GM18507 (cell line): ENCODE measurements at regions not wholly inside any gene's neighbourhood (a gene's known extent, or its start where the extent isn't known, plus 50 kb on each side); places are given as distances from the start of the nearest gene placed in this dataset.
A peak's percentile ranks its signal among the peaks of the same experiment; 100 is the strongest.

Experiments
- DNase-seq: peaks from one replicate; pipeline ENCODE4 v3.0.0; 2011; ENCODE audit warnings: low read depth; ENCODE audit not compliant: insufficient read length; ENCODE audit errors: extremely low spot score
- FAIRE-seq: peaks from 2 replicates; lab custom pipeline; 2011; peaks lifted over from hg19 to GRCh38; lab: Jason Lieb, UNC

DNA sequence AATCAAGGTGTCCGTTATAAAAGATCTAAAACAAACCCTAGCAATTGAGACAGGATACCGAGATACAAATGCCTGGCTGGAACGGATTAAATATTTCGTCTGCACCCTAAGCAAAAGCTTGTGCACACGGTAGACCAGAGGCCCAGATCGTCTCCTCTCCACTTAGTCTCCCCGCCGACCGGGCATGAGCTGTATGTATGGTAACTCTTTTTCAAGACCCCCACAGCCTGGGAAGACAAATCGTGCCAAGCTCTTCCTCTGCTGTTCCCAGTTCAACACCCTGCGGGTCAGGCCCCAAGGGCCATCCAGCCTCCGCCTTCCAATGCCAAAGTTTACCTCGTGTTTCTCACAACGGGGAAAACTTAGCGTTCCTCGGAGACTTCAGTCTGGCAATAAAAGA lies 285.7 kb upstream of the GALNT17 start:
- FAIRE-seq (no peak), DNase-seq (no peak)

DNA sequence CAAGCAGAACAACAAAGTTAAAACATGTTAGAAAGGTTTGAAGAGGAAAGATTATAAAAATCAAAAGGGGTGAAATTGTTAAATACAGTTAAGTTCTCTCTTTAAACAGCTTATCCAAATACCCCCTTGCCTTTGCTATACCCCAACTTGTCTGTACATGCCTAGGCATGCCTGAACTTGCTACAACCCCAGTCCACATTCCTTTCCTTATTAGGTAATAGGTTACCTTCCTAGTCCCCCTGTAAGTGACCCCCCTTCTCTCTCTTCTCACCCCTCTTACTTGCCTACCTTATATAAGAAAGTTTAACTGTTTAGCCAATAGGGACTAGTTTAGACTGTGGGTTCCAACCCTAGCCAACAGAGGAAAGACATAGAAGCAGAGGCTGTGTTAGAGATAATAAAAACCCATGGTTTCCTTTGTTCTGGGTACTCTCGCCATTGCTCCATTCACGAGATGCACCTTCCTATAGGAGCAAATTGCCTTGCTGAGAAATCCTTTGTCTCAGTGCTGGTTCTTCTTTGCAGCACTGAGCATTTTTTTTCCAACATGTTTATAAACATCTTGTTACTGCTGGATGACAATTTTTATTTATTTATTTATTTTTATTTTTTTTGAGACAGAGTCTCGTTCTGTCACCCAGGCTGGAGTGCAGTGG lies 282.2 kb upstream of the GALNT17 start:
- FAIRE-seq (no peak), DNase-seq (no peak)

DNA sequence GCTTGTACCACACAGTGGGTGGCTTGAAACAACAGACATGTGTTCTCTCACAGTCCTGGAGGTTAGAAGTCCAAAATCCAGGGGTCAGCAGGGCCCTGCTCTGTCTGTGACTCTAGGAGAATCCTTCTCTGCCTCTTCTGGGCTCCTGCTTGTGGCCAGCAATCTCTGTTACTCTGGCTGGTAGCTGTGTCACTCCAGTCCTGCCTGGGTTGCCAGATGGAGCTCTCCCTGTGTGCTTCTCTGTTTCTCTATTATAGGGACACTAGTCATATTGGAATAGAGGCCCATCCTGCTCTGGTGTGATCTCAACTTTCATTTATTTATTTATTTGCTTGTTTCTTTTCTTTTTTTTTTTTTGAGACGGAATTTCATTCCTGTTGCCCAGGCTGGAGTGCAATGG lies 276.6 kb upstream of the GALNT17 start:
- no peak for FAIRE-seq
- DNase-seq, result no peak

DNA sequence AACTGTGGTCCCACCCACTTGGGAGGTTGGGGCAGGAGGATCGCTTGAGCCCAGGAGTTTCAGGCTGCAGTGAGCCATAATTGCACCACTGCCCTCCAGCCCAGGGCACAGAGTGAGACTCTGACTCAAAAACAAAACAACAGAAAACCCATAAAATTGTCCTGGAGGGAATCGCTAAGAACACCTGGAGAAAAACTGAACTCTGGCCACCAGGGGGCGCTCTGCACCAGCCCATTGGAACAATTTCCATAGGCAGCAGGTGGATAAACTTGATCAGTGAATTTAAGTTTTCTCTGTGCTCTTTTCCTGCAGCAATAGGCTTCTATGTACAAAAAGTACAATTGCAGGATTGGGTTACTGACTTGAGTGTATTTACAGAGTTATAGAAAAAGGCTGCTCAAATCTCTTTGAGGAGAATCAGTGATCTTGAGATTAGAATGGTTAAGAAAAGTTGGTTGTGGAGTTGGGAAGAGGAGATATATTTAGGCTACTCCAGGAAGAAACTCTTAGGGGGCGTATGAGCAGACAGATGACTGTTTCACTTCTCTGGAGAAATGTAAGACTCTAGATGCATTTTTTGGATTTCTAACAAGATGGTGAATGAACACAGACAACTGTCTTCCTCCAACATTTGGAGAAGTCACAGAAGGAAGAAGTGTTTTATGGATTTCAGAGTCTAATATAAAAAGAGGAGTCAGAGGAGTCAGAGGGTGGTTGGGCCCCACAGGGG lies 274.9 kb upstream of the GALNT17 start:
- peak; percentile 81 for FAIRE-seq
- peak; percentile 23 for DNase-seq

DNA sequence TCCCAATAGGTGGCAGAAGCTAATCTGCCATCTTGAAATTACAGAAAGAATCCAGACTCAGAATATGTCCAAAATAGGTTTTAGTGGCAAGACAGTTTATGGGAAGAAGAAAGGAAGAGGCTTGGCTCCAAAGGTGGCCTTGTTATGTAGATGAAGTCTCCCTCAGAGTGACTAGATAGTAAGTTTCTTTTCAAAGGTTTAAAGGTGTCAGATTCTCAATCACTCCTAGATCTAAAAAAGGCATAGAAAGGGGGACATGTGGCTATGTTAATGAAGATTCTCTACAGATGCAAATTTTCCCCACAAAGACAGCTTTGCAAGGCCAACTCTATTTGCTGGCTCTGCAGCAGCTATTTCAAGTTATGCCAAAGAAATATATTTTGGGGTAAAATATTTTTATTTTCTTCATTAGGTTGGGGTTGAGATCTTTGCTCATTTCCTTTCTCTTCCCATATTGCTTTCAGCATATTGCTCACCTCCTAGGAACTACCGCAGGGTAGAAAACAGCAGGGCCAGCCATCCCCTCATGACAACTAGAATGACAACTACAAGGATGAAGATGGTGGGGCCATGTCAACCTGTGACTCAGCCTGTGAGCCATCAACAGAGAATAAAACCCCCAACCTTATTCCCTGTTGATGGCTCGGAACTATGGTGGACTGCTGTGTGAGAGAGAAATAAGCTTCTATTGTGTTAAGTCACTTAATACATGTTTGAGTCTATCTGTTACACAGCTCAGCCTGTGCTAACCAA lies 274.0 kb upstream of the GALNT17 start:
- no peak for FAIRE-seq
- no peak for DNase-seq

DNA sequence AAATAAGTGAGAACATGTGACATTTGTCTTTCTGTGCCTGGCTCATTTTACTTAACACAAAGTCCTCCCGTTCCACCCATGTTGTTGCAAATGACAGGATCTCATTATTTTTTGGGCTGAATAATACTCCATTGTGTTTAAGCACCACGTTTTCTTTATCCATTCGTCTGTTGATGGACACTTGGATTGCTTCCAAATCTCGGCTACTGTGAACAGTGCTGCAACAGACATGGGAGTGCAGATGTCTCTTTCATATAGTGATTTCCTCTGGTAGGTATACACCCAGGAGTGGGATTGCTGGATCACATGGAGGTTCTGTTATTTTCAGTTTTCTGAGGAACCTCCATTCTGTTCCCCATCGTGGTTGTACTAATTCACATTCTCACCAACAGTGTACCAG lies 264.4 kb upstream of the GALNT17 start:
- no peak for FAIRE-seq
- DNase-seq, result no peak

DNA sequence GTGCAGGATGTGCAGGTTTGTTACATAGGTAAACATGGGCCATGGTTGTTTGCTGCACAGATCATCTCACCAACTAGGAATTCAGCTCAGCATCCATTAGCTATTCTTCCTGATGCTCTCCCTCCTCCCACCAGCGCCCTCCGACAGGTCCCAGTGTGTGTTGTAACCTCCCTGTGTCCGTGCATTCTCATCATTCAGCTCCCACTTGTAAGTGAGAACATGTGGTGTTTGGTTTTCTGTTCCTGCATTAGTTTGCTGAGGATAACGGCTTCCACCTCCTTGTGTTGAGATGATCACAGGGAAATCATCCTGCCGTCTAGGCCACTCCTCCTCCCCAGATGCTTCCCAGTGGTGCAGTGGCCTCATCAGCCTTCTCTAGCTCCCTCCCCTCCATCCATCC lies 261.6 kb upstream of the GALNT17 start:
- no peak for DNase-seq
- FAIRE-seq, result no peak

DNA sequence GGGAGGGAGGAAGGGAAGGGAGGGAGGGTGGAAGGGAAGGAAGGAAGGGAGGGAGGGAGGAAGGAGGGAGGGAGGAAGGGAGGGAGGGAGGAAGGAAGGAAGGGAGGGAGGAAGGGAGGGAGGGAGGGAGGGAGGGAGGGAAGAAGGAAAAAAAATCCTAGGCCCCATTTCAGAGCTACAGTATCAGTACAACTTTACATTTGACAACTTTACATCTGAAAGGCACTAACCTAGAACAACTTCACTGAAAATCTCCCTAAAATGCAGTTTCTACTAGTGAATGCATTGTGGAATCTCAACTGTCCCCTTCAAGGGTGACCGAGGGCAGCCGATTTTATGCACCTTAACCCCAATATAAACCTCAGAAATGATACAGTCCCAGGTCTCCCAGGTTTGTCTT lies 259.8 kb upstream of the GALNT17 start:
- DNase-seq (no peak), FAIRE-seq (no peak)

DNA sequence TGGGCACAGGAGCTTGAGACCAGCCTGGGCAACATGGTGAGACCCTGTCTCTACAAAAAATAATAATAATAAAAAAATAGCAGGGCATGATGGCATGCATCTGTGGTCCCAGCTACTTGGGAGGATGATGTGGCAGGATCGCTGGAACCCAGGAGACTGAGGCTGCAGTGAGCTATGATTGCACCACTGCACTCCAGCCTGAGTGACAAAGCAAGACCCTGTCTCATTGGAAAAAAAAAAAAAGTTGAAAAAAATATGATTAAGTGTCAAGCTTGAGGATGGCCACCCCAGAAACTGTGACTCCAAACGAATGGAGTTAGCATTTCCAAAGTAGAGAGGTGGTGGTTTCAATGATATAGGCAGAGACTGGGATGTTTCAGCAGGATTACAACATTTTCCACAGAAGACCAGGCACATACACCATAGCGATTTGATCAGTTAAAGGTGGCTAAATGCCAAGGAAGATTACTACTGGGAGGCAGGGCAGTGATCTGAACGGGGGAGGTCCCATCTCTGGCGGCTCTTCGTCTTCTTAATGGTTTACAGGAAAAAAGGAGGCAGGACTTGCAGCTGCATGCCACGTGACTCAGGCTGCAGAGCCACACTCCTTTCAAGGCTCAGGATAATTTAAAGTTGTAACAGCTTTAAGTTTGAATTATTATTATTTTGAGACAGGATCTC lies 250.6 kb upstream of the GALNT17 start:
- no peak for DNase-seq
- FAIRE-seq, result no peak

DNA sequence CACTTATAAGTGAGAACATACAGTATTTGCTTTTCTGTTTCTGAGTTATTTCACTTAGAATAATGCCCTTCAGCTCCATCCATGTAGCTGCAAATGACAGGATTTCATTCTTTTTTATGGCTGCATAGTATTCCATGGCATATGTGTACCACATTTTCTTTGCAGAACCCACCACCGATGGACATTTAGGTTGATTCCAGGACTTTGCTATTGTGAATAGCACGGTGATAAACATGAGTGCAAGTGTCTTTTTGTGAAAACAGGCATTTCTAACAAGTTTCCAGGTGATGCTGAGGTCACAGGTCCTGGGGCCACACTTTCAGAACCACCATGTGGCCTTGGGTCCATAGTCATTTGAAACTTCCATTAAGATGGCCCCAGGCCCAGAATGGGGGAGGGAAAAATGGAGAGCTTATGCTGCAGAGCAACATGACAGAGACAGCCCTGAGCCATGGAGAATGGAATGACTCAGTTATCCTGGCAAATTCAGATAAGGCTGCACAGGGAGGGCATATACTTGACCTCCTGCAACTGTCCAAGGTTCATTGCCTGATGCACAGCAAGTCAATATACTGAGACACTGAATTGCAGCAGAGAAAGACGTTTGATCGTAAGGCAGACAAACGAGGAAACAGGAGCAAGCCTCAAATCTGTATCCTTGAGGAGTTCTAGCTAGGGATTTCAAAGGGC lies 248.0 kb upstream of the GALNT17 start:
- DNase-seq, result no peak
- FAIRE-seq, result no peak

DNA sequence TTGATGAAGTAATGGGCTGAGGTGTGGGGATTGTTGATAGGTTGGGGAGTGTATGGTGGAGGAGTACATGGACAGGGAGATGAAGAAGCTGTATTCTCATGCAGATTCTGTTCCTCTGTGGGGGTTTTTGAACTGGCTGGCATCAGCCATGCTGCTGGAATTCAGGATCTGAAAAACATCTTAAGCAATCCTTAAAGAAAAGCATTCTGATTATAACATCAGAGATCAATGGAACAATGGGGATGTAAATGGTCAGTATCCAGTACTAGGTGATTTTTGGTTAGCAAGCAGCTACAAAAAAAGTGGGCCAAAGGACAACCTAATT lies 247.5 kb upstream of the GALNT17 start:
- FAIRE-seq (no peak), DNase-seq (no peak)

DNA sequence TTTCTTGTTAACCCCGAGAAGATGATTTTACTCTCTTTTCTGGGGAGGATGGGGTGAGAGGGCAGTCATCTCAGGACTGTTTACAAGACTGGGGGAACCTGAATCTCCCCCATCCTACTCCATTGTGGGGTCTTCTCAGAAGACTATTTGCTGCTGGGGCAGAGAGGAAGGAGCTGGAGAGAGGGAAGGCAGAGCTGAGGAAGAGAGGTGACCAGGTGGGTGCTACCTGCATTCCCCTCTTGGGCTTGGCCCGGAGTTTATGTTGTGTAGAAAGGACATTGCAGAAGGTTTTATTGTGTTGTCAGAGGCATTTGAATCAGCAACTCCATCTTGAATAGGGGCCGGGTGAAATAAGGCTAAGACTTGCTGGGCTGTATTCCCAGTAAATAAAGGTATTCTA lies 247.1 kb upstream of the GALNT17 start:
- FAIRE-seq (no peak), DNase-seq (no peak)

DNA sequence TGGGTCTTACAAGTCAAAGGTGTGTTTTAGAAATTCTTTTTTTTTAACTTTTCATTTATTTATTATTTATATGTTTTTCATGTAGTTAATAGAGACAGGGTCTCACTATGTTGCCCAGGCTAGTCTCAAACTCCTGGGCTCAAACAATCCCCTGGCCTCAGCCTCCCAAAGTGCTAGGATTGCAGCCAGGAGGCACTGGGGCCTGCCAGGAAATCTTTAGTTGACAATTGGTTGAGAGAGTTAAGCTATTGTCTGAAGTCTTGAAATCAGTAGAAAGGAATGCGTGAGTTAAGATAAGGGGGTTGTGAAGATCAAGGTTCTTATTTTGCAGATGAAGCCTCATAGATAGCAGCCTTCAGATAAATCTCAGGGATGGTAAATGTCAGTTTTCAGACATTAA lies 245.4 kb upstream of the GALNT17 start:
- DNase-seq, result no peak
- FAIRE-seq, result no peak

DNA sequence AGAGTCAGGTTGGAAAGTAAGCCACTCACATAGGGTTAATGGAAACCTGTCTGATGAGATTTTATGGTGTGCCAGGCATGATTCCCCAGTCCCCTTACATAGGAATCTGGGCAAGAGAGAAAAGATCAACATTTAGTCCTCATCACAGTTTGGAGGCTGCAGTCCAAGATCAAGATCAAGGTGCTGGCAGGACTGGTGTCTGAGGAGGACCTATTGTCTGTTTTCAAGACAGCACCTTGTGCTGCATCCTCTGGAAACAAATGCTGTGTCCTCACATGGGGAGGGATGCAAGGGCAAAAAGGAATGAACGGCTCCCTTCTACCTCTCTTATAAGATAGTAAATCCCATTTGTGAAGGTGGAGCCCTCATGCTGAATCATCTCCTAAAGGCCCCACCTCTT lies 244.8 kb upstream of the GALNT17 start:
- no peak for FAIRE-seq
- DNase-seq, result no peak

DNA sequence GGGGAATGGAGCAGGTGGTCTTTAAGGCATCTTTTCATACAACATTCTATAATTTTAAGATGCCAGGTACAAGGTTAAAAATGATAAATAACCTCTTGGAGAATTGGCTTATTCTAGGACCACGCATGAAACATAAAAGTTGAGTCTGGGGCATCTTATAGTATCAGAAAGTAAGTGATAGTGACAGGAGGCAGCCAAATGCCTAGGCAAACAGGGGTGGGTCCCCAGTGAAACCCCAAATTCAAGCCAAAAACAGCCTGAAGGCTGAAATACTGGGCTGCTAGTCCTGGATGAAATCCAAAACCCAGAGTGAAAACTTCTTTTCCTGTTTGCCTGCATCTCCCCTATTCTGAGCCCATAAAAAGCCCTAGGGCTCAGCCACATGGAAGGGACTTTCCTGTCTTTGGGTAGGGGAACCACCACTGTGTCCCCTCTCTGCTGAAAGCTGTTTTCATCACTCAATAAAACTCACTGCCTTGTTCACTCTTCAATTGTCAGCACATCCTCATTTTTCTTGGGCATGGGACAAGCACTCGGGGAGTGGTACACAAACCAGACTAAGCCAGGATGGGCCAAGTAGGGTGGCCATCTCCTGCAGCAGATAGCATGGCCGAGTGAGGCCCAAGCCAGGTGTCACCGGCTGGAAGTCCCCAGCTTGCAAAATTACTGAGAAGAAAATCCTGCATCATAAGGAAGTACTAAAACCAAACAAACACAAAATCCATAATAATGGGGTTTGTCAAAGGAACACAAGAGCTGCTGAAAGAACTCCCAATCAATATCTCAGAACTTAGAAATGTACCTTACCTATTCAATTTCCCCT lies 241.6 kb upstream of the GALNT17 start:
- FAIRE-seq, result no peak
- DNase-seq, result no peak

DNA sequence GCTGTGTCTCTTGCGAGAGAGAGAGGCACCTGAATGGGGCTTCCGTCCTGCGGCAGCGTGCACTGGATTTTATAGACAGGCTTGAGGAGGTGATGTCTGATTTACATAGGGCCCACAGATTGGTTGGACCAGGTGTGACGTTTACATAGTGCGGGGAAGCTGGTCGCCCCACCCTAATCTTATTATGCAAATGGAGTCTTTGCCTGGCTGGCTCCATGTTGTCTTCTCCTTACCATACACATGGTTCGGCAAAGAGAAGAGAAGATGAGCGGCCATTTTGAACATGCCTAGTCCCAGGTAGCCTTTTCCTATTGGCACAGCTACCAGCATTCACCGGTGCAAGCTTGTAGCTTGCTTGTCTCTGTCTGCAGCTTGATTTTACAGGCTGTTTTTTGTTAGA lies 238.5 kb upstream of the GALNT17 start:
- no peak for FAIRE-seq
- DNase-seq, result no peak

DNA sequence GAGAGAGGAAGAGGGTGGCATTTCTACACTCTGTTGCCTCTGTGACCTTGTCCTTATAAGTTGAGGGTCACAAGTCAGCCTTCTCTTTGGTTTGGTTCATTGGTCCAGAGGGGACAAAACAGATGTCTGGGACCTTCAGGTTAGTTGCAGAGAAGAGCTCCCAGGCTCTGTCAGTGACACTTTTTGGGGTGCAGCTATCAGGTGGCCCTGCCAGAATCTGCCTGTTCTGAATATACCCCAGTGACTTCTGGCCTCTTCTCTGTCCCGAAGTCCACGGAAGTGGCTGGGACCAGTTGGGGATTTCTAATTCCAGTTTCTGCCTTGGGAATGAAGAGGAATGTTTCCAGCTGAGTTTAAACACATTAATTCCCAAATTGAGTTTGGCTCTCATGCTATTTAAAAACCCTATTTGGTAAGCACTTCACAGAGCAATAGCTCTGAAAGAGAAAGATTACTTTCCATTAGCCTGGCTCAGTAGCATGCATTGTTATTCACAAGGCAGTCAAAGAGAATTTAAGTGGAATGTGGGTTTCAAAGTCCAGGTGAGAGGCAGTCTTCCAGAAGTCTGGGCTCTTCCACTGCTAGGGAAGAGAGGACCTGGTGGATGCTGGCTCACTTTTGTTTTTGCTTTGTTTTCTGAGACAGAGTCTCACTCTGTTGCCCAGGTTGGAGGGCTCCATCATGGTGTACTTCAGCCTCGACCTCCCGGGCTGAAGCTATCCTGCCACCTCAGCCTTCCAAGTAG lies 237.8 kb upstream of the GALNT17 start:
- FAIRE-seq (no peak), DNase-seq (no peak)

DNA sequence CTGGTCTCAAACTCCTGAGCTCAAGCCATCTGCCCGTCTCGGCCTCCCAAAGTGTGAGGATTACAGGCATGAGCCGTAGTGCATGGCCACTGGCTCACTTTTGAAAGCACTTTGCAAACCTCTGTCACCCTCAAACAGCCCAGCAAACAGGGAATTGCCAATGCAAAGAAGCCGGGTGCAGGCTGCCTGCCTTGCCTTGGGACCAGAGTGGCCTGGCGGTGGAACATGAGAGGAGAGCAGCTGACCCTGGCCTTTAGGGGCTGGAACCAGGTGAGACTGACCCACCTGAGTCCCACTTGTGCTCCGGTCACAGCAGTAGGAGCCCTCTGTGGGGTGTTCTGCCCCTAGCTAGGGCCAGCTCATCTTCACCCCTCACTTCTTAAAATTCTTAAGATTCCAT lies 237.1 kb upstream of the GALNT17 start:
- FAIRE-seq, result no peak
- DNase-seq, result no peak
